Chondrocyte (in vitro differentiated cells): ENCODE measurements at regions not wholly inside any gene's neighbourhood (a gene's known extent, or its start where the extent isn't known, plus 50 kb on each side); places are given as distances from the start of the nearest gene placed in this dataset.

Experiments
- DNase-seq: peaks from one replicate; pipeline ENCODE4 v3.0.0; 2021; ENCODE audit warnings: mixed read lengths, low spot score
- H3K27ac Mint-ChIP-seq: one replicate; pipeline ENCODE4 v1.8.0; 2021; ENCODE audit warnings: mild to moderate bottlenecking, moderate library complexity, mixed read lengths; ENCODE audit not compliant: unreplicated experiment
- H3K27me3 Mint-ChIP-seq: 2 replicates; pipeline ENCODE4 v1.8.0; 2021; ENCODE audit warnings: low read depth, mixed read lengths
- H3K36me3 Mint-ChIP-seq: 2 replicates; pipeline ENCODE4 v1.8.0; 2021; ENCODE audit warnings: low read depth, mixed read lengths
- H3K4me1 Mint-ChIP-seq: 2 replicates; pipeline ENCODE4 v1.8.0; 2021; ENCODE audit warnings: low read depth, mild to moderate bottlenecking, mixed read lengths
- H3K4me3 Mint-ChIP-seq: one replicate; pipeline ENCODE4 v1.8.0; 2021; ENCODE audit warnings: mild to moderate bottlenecking, moderate library complexity, mixed read lengths; ENCODE audit not compliant: unreplicated experiment
- H3K9me3 Mint-ChIP-seq: 2 replicates; pipeline ENCODE4 v1.8.0; 2021; ENCODE audit warnings: low read depth, mixed read lengths
- TF ChIP-seq, protein P1 (sequence below): fragments of 200-600 bp; sonication (generic); IDR thresholded peaks from 2 replicates; pipeline ENCODE4 v1.5.0; 2021; ENCODE audit warnings: antibody characterized with exemption, mild to moderate bottlenecking, moderate library complexity

DNA sequence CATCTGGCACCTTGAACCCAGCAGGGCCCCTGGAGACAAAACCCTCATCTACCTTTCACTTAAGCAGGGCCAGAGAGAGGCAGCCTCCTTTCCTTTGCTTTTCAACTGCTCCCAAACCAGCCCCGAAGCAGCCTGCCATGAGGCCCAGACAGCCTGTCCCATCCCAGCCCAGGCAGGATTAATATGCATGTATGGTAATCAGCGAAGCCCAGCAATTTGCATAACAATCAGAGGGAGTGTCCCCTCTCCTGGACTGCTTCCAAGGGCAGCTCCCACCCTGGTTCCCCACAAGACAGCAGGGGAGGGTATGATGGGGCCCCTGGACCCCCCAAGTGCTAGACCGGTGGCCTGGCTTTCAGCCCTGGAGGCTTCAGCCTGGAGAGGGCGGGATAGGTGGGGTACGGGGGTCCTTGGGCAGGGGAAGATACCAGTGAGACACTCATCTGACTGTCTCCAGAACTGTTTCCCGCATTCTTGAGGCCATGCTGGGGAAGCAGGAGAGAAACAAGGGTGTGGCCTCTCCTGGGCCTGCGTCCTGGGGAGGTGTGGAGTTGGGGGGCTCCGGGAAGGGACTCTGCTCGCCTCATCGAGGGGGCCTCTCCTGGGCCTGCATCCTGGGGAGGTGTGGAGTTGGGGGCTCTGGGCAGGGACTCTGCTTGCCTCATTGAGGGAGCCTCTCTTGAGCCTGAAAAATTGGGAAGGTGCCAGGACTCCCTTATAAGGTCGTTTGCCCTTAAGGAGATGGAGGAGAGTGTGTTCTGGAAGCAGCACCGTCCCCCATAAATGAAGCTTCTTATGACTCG is 93.2 kb upstream of the PRR5 start:
- peaks cover 4% of the 10 kb centered on the region for H3K36me3 Mint-ChIP-seq
- no peaks in the 10 kb centered on the region for H3K4me1 Mint-ChIP-seq
- no peak overlapping the region for H3K4me3 Mint-ChIP-seq
- TF ChIP-seq, protein P1, sequence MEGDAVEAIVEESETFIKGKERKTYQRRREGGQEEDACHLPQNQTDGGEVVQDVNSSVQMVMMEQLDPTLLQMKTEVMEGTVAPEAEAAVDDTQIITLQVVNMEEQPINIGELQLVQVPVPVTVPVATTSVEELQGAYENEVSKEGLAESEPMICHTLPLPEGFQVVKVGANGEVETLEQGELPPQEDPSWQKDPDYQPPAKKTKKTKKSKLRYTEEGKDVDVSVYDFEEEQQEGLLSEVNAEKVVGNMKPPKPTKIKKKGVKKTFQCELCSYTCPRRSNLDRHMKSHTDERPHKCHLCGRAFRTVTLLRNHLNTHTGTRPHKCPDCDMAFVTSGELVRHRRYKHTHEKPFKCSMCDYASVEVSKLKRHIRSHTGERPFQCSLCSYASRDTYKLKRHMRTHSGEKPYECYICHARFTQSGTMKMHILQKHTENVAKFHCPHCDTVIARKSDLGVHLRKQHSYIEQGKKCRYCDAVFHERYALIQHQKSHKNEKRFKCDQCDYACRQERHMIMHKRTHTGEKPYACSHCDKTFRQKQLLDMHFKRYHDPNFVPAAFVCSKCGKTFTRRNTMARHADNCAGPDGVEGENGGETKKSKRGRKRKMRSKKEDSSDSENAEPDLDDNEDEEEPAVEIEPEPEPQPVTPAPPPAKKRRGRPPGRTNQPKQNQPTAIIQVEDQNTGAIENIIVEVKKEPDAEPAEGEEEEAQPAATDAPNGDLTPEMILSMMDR: no peak
- peaks cover 24% of the 10 kb centered on the region for H3K27me3 Mint-ChIP-seq
- H3K27ac Mint-ChIP-seq: no peak overlapping the region
- peaks cover 9% of the 10 kb centered on the region for H3K9me3 Mint-ChIP-seq
- DNase-seq: no peak

- TF ChIP-seq, protein P1: no peak
- DNase-seq: no peak
- no peaks in the 10 kb centered on the region for H3K4me1 Mint-ChIP-seq
- H3K27ac Mint-ChIP-seq: no peak overlapping the region
- H3K27me3 Mint-ChIP-seq: peaks cover 27% of the 10 kb centered on the region
- no peak overlapping the region for H3K4me3 Mint-ChIP-seq
- H3K36me3 Mint-ChIP-seq: no peaks in the 10 kb centered on the region
- H3K9me3 Mint-ChIP-seq: peaks cover under 1% of the 10 kb centered on the region
Measured at GRCh38 chr22:44606126-44606525, 95.9 kb upstream of the PRR5 start.

- Mint-ChIP-seq H3K4me3 (no peak overlapping the region), H3K27ac (no peak overlapping the region), H3K36me3 (no peaks in the 10 kb centered on the region), H3K4me1 (no peaks in the 10 kb centered on the region), H3K27me3 (peaks cover 27% of the 10 kb centered on the region), H3K9me3 (no peaks in the 10 kb centered on the region)
- TF ChIP-seq, protein P1: no peak
- DNase-seq: no peak
Measured at GRCh38 chr22:44605486-44605885, 96.5 kb upstream of the PRR5 start.

GRCh38 chr22:44604991-44605390 is 97.0 kb upstream of the PRR5 start:
- no peak overlapping the region for H3K27ac Mint-ChIP-seq
- no peaks in the 10 kb centered on the region for H3K9me3 Mint-ChIP-seq
- DNase-seq: no peak
- TF ChIP-seq, protein P1: no peak
- H3K4me3 Mint-ChIP-seq: no peak overlapping the region
- peaks cover 27% of the 10 kb centered on the region for H3K27me3 Mint-ChIP-seq
- no peaks in the 10 kb centered on the region for H3K4me1 Mint-ChIP-seq
- H3K36me3 Mint-ChIP-seq: no peaks in the 10 kb centered on the region

- TF ChIP-seq, protein P1: no peak
- no peaks in the 10 kb centered on the region for H3K36me3 Mint-ChIP-seq
- no peak overlapping the region for H3K4me3 Mint-ChIP-seq
- no peaks in the 10 kb centered on the region for H3K4me1 Mint-ChIP-seq
- H3K27ac Mint-ChIP-seq: no peak overlapping the region
- H3K27me3 Mint-ChIP-seq: peaks cover 27% of the 10 kb centered on the region
- no peak for DNase-seq
- H3K9me3 Mint-ChIP-seq: no peaks in the 10 kb centered on the region
Measured at GRCh38 chr22:44604455-44604854, 97.5 kb upstream of the PRR5 start.
